HUES48 (cell line): ENCODE measurements at regions not wholly inside any gene's neighbourhood (a gene's known extent, or its start where the extent isn't known, plus 50 kb on each side); places are given as distances from the start of the nearest gene placed in this dataset.
"Not testable (repeated sequence)": the region's sequence is repeated elsewhere in the genome, so short reads cannot be mapped to it uniquely, and the experiment has no call there.

ENCODE experiments used
- H3K27ac ChIP-seq: one replicate; pipeline ENCODE4 v1.7.0; 2013; ENCODE audit warnings: low read depth, low read length, inconsistent platforms
- H3K27me3 ChIP-seq: 2 replicates; pipeline ENCODE4 v1.6.1; 2013; ENCODE audit warnings: mild to moderate bottlenecking, low read length; ENCODE audit not compliant: control insufficient read depth, insufficient read depth
- H3K36me3 ChIP-seq: 2 replicates; pipeline ENCODE4 v1.6.1; 2013; ENCODE audit warnings: low read length; ENCODE audit not compliant: control insufficient read depth, insufficient read depth
- H3K4me1 ChIP-seq: 2 replicates; pipeline ENCODE4 v1.6.1; 2013; ENCODE audit warnings: mild to moderate bottlenecking, low read length; ENCODE audit not compliant: control insufficient read depth, insufficient read depth
- H3K4me3 ChIP-seq: 2 replicates; pipeline ENCODE4 v1.5.1; 2013; ENCODE audit warnings: mild to moderate bottlenecking, low read depth, low read length
- H3K9ac ChIP-seq: 2 replicates; pipeline ENCODE4 v1.6.1; 2013; ENCODE audit warnings: mild to moderate bottlenecking, low read depth, low read length, moderate library complexity
- H3K9me3 ChIP-seq: 2 replicates; pipeline ENCODE4 v1.6.1; 2013; ENCODE audit warnings: low read length; ENCODE audit not compliant: control insufficient read depth, insufficient read depth

DNA sequence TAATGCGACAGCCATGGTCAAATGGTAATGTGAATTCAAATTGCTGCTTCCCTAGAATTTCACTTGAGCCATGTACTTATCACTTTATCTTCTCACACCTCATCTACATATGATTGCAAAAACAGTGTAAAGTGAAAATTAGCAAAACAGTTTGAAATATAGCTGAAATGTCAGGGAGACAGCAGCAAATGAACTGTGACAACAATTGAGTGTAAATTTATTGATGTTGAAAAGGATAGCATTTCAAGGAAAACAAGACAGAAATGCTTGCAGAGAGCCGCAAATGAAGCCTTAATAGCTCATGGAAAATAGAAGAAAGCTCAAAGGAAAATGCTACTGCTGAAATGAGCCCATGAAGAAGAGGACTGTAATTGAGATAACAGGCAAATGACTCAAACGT lies 516.2 kb upstream of the POT1 start:
- no peak overlapping the region for H3K27ac ChIP-seq
- no peak overlapping the region for H3K4me3 ChIP-seq

GRCh38 chr7:125444864-125445263 lies 515.2 kb upstream of the POT1 start:
- Histone ChIP-seq H3K9me3 (no peaks in the 10 kb centered on the region), H3K9ac (no peak overlapping the region), H3K4me1 (no peaks in the 10 kb centered on the region), H3K36me3 (no peaks in the 10 kb centered on the region), H3K27me3 (no peaks in the 10 kb centered on the region), H3K4me3 (no peak overlapping the region), H3K27ac (no peak overlapping the region)

More for the DNA sequence above, 516.2 kb upstream of the POT1 start:
- Histone ChIP-seq H3K36me3 (no peaks in the 10 kb centered on the region), H3K9me3 (no peaks in the 10 kb centered on the region), H3K4me1 (no peaks in the 10 kb centered on the region), H3K9ac (no peak overlapping the region), H3K27me3 (no peaks in the 10 kb centered on the region)

GRCh38 chr7:125436220-125436619 lies 506.6 kb upstream of the POT1 start:
- no peak overlapping the region for H3K9ac ChIP-seq
- H3K9me3 ChIP-seq: no peaks in the 10 kb centered on the region
- no peaks in the 10 kb centered on the region for H3K27me3 ChIP-seq
- no peaks in the 10 kb centered on the region for H3K4me1 ChIP-seq
- no peak overlapping the region for H3K27ac ChIP-seq
- H3K36me3 ChIP-seq: no peaks in the 10 kb centered on the region
- H3K4me3 ChIP-seq: no peak overlapping the region

DNA sequence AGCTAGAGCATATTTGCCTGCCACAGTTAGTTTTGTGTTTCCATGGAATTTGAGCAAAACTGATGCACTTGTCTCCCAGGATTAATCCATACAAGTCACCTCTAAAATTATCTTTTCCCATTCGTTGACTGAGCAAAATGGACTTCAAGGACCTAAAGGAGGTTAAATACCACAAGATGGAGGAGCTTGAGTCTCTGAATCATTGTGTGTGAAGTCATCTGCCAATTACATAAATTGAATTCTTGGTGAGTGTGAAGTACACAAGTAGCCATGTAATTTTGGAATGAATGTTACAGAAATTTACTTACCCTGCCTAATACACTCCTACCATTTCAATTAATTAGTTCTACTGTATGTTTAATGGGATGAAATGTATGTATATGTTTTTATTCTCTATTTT lies 501.7 kb upstream of the POT1 start:
- Histone ChIP-seq H3K4me1 (peaks cover 4% of the 10 kb centered on the region; the same call in 1 of the 2 replicates), H3K9me3 (no peaks in the 10 kb centered on the region), H3K4me3 (no peak overlapping the region), H3K36me3 (no peaks in the 10 kb centered on the region), H3K27me3 (no peaks in the 10 kb centered on the region), H3K27ac (no peak overlapping the region), H3K9ac (no peak overlapping the region)

DNA sequence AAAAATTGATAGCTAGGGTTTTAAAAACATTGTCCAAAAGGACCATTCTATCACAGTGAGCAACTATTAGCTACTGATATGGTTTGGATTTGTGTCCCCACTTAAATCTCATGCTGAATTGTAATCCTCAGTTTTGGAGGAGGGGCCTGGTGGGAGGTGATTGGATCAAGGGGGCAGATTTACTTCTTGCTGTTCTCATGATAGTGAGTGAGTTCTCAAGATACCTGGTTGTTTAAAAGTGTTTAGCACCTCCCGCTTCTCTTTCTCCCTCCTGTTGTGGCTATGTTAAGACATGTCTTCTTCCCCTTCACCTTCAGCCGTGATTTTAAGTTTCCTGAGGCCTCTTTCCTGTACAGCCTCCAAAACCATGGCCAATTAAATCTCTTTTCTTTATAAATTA lies 500.4 kb upstream of the POT1 start:
- H3K36me3 ChIP-seq: no peaks in the 10 kb centered on the region
- no peaks in the 10 kb centered on the region for H3K9me3 ChIP-seq
- H3K9ac ChIP-seq: no peak overlapping the region
- peaks cover 4% of the 10 kb centered on the region; the same call in 1 of the 2 replicates for H3K4me1 ChIP-seq
- no peaks in the 10 kb centered on the region for H3K27me3 ChIP-seq
- no peak overlapping the region for H3K4me3 ChIP-seq
- H3K27ac ChIP-seq: no peak overlapping the region

DNA sequence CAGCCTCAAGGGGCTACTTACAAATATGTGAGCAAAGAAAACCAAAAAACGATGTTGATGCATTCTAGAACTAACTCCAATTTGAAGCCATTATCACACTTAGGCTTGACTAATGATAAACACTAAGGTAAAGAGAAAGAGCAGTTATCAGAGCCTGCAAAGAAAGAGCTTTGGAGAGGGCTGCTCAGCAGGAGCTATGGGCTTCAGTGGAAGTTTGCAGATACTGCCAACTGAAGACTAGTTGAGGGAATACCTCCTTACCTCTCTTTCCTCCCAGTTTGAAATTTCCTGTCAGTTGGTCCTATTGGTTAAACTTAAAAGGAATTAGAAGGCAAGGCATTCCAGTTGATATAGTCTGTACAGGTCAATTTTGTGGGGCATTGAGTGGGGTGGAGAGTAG lies 498.1 kb upstream of the POT1 start:
- Histone ChIP-seq H3K9ac (no peak overlapping the region), H3K27me3 (no peaks in the 10 kb centered on the region), H3K9me3 (no peaks in the 10 kb centered on the region), H3K27ac (no peak overlapping the region), H3K4me3 (no peak overlapping the region), H3K4me1 (peaks cover 4% of the 10 kb centered on the region; the same call in 1 of the 2 replicates), H3K36me3 (no peaks in the 10 kb centered on the region)

GRCh38 chr7:125425506-125425905 lies 495.9 kb upstream of the POT1 start:
- H3K4me3 ChIP-seq: no peak overlapping the region
- no peak overlapping the region for H3K9ac ChIP-seq
- no peaks in the 10 kb centered on the region for H3K36me3 ChIP-seq
- H3K27ac ChIP-seq: no peak overlapping the region
- H3K27me3 ChIP-seq: no peaks in the 10 kb centered on the region
- H3K4me1 ChIP-seq: peaks cover 4% of the 10 kb centered on the region; the same call in 1 of the 2 replicates
- no peaks in the 10 kb centered on the region for H3K9me3 ChIP-seq

GRCh38 chr7:125424721-125425120 lies 495.1 kb upstream of the POT1 start:
- H3K4me3 ChIP-seq: no peak overlapping the region
- H3K4me1 ChIP-seq: peaks cover 4% of the 10 kb centered on the region; the same call in 1 of the 2 replicates
- no peaks in the 10 kb centered on the region for H3K9me3 ChIP-seq
- H3K27me3 ChIP-seq: no peaks in the 10 kb centered on the region
- no peak overlapping the region for H3K27ac ChIP-seq
- no peaks in the 10 kb centered on the region for H3K36me3 ChIP-seq
- H3K9ac ChIP-seq: no peak overlapping the region

- Histone ChIP-seq H3K9me3 (no peaks in the 10 kb centered on the region), H3K27me3 (no peaks in the 10 kb centered on the region), H3K4me3 (no peak overlapping the region), H3K36me3 (no peaks in the 10 kb centered on the region), H3K9ac (no peak overlapping the region), H3K4me1 (peaks cover 4% of the 10 kb centered on the region; the same call in 1 of the 2 replicates), H3K27ac (no peak overlapping the region)
These were observed 494.0 kb upstream of the POT1 start for GRCh38 chr7:125423458-125424155.

- H3K4me1 ChIP-seq, H3K27ac ChIP-seq, H3K9me3 ChIP-seq, H3K4me3 ChIP-seq, H3K9ac ChIP-seq, H3K36me3 ChIP-seq, H3K27me3 ChIP-seq: not testable (repeated sequence)
These were observed 491.8 kb upstream of the POT1 start for GRCh38 chr7:125421407-125421806.

- Histone ChIP-seq H3K36me3 (no peaks in the 10 kb centered on the region), H3K9me3 (no peaks in the 10 kb centered on the region), H3K4me3 (no peak overlapping the region), H3K9ac (no peak overlapping the region), H3K4me1 (no peaks in the 10 kb centered on the region), H3K27me3 (no peaks in the 10 kb centered on the region), H3K27ac (no peak overlapping the region)
These were observed 483.5 kb upstream of the POT1 start for GRCh38 chr7:125412890-125413665.
